ENCODE measurements at regions not wholly inside any gene's neighbourhood (a gene's known extent, or its start where the extent isn't known, plus 50 kb on each side); places are given as distances from the start of the nearest gene placed in this dataset.

DNA sequence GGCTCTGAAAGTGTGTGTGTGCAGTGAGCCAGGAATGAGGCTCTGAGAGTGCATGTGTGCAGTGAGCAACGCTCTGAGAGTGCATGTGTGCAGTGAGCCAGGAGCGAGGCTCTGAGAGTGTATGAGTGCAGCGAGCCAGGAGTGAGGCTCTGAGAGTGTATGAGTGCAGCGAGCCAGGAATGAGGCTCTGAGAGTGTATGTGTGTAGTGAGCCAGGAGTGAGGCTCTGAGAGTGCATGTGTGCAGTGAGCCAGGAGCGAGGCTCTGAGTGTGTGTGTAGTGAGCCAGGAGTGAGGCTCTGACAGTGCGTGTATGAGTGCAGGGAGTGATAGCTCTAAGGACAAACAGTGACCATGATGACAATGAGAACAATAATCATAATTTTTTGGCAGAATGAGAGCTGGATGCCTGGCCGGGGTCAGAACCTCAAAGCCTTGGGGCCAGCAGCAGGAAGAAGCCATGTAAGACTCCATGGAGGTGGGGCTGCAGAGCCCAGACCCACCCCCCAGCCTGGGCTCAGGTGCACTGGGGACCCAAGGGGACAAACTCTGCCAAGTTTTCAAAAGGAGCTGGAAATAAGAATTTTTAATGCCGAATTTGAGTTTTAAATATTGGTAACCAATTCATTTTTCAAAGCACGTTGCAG is 85.7 kb upstream of the PRR20G start:
- peak; percentile 63 for DNase-seq

- no peak for DNase-seq
These were observed 84.0 kb upstream of the PRR20G start for GRCh38 chr3:127371846-127372245.

GRCh38 chr3:127371334-127371733 is 83.5 kb upstream of the PRR20G start:
- no peak for DNase-seq

- DNase-seq = no peak
These were observed 83.1 kb upstream of the PRR20G start for GRCh38 chr3:127370906-127371305.

DNA sequence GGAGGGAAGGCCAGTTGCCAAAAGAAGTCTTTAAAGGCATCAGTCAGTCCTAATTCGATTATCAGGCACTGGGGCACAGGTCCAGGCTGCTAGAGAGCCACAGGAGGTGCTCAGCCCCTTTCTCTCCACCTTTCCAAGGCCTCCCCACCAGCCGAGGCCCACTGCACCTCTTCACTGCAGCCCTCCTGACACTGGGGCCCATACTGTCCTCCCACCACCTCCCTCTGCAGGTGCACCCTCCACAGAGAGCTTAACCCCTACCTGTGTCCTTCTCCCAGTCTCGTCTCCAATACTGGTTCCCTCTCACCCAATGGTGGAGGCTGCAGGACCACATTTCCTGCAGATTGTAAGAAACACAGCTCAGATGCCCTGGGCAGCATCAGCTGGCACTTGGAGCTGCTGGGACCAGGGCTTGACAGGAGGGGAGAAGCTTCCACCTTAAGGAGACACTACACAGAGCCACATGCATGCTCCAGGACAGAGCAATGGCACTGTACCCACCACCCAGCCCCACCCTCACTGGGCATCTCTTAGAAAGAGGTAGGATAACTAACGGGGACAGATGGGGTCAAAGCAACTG is 81.6 kb upstream of the PRR20G start:
- DNase-seq = no peak

DNA sequence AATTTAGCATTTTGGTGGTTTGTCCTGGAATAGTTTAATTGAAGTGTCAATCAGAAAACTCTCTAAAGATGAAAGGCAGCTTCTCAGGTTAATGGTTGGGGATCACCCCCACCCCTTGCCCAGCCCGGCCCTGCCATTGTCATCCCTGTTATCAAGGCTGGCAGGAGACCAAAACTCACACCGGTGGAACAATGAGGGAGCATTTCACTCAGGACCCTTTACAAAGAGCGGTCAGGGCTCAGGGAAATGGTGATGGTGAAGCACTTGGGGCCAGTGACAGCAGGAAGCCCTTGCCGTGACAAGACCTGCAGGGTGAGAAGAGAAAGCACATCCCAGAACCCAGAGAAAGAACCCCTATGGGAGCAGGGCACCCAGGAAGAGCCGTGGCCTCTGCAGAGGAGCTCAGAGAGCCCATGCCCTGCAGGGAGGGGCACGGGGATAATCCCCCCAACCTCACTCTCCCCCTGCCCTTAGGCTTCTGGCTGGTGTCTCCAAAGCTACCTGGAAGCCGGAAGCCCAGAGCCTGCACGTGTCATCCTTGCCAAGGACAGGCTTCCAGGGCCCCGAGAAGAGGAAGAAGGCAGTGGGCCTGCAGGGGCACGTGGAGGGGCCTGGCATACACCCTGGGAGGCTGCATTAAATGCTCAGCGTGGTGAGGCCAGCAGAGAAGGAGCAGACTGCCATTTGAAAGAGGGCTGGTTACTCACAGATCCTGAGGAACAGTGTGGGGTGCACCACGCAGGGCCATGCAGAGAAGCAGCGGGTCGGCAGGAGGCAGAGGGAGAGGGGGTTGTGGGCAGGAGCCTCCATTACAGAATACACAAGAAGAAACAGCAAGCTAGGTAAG is 80.6 kb upstream of the PRR20G start:
- no peak for DNase-seq

DNA sequence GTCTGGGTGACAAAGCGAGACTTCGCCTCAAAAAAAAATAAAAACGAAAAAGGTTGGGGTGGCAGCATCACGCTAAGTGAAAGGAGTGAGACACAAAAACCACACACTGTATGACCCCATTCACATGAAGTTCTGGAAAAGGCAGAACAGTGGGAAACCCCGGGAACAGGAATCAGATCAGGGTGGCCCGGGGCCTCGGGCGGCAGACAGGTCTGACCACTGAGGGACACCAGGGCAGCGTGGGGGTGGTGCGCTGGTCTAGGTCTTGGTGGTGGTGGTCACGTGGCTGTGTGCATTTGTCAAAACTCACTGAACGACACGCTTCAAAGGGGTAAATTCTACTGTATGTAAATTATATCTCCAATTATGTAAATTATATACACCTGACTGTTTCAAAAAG is 79.7 kb upstream of the PRR20G start:
- DNase-seq = no peak

DNA sequence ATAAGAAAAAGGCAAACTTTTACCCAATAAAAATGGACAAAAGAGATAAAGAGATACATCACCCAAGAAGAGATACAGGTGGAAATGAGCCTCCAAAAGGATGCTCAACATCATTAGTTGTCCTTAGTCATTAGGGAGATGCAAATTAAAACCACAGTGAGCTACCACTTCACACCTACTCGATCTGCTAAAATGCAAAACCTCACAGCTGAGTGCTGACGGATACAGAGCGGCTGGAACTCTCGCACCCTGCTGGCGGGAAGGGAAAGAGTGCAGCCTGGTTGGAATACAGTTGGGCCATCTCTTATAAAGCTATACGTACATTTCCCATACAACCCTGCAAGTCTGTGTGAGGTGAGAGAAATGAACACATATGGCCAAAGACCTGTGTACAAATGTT is 78.5 kb upstream of the PRR20G start:
- DNase-seq = no peak

DNA sequence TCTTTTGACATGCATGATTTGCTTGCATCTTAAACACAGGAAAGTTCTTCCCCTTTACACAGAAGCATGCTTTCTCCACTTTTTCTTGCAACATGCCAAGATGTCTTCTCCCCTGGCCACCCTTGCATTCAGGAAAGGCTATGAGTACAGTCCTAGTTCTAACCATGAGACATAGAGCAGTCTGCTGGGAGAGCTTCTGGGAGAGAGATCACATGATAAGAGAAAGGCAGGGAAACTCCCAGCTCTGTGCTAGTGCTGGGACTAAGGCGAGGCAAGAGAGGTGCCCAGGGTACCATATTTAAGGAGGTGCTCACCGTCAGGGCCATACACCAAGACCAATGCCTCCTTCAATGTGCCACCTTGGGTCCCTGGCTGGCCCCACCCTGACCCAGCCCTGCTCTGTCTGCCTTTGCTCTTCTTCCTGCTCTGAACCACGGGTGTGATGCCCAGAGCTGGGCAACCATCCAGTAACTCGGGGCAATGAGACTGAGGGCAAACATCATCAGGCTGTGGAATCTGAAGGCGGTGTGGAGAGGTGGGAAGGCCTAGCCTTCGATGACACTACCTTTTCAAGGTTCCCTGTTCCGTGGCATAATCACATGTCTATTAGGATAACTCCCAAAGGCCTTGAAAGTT is 77.4 kb upstream of the PRR20G start:
- DNase-seq = no peak

GRCh38 chr3:127363891-127364290 is 76.0 kb upstream of the PRR20G start:
- no peak for DNase-seq

- no peak for DNase-seq
These were observed 75.3 kb upstream of the PRR20G start for GRCh38 chr3:127363171-127363570.

DNA sequence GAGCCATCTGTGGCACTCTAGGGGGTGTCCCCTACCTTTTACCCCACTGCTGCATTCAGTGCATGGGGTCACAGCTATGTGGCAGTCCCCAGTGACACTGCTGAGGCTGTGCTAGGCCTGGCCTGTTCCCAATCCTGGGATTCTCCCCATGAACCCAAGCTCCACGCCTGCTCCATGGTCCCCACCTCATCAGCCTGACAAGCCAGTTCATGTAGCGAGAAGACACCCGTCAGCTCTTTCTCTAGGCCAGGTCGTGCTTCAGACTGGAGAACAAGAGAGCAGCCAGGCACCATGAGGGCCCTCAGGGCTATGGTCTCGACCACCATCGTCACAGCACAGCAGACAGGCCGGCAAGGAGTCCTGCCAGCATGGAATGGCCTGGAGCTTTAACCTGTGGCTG is 72.8 kb upstream of the PRR20G start:
- DNase-seq = no peak

GRCh38 chr3:127358641-127359040 is 70.8 kb upstream of the PRR20G start:
- DNase-seq = no peak

- no peak for DNase-seq
These were observed 68.5 kb upstream of the PRR20G start for GRCh38 chr3:127356381-127356780.

- DNase-seq = no peak
These were observed 66.9 kb upstream of the PRR20G start for GRCh38 chr3:127354761-127355160.

GRCh38 chr3:127352612-127353011 is 64.8 kb upstream of the PRR20G start:
- DNase-seq = no peak

DNA sequence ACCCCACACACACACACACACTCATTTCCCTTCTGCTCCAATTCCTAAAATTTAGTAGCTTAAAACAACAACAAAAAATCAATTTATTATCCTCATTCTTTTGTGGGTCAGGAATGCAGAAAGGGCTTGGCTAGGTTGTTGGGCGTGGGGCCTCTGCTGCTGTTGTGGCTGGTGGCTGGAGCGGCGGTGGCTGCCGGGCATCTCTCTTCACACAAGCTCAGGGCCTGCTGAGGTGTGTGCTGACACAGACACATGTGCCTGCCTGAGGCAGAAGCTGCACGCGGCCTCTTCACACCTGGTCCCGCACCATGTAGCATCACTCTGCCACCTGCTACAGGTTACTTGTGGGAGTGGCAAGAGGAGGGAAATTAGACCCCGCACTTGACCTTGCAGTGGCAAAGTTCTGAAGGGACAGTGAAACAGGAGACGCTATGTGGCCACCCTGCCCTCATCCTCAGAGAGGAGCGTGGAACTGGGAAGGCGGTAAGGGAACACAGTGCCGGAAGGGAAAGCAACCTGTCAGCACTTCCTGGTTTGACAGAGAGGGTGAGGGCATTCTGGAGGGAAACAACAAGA is 64.0 kb upstream of the PRR20G start:
- DNase-seq = no peak

- DNase-seq = no peak
These were observed 63.5 kb upstream of the PRR20G start for GRCh38 chr3:127351321-127351720.

GRCh38 chr3:127350172-127351050 is 62.6 kb upstream of the PRR20G start:
- DNase-seq = no peak

DNA sequence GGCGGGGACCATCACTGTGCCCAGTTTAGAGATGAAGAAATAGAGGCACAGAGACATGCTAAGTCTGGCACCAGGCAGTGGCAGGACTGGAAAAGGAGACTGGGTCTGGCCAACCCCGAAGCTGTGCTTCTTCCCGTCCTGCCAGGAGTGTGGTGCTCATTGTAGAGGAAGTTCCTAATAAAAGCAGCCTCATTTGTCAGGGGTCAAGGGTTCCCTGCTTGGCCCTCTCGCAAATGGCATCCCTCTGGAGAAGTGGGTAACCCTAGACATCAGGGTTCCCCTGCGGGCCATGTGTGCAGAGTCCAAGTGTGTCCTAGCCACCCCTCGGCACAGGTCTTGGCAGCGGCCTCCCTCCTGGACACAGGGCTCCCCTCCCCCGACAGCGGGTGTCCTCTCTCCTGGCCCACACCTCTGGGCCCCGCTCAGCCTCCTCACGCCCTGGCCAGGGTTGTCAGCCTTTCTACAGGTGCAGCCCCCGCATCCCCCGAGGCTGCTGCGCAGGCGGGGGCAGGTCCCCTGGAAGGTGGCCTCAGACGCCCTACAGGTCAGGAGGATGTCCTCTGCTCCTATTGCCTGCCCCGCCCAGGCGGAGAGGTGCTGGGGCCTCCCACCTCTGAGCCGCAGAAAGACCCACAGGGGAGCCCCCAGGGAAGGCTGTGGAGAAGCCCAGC is 61.8 kb upstream of the PRR20G start:
- DNase-seq = no peak

GRCh38 chr3:127342735-127343134 is 54.9 kb upstream of the PRR20G start:
- no peak for DNase-seq
